ENCODE measurements at regions not wholly inside any gene's neighbourhood (a gene's known extent, or its start where the extent isn't known, plus 50 kb on each side); places are given as distances from the start of the nearest gene placed in this dataset.

DNA sequence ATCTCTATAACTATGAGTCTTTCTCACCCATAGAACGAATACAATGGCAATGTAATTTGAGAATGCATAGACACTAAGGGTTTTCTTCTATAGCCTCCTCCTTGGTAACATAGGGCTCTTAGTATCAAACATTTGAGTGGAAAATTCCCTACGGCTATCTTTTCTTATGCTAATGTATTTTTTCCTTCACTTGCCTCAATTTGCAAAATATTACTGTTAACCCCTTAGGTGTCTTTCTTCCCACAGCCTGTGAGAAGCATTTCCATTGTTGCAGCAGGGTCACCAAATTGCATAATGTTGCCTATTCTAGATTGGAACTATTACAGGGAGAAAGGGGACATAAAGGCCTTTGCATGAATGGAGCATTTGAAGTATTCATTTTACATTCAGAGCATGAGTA is 140.5 kb upstream of the RAPGEF2 start:
- TF ChIP-seq, protein P1, sequence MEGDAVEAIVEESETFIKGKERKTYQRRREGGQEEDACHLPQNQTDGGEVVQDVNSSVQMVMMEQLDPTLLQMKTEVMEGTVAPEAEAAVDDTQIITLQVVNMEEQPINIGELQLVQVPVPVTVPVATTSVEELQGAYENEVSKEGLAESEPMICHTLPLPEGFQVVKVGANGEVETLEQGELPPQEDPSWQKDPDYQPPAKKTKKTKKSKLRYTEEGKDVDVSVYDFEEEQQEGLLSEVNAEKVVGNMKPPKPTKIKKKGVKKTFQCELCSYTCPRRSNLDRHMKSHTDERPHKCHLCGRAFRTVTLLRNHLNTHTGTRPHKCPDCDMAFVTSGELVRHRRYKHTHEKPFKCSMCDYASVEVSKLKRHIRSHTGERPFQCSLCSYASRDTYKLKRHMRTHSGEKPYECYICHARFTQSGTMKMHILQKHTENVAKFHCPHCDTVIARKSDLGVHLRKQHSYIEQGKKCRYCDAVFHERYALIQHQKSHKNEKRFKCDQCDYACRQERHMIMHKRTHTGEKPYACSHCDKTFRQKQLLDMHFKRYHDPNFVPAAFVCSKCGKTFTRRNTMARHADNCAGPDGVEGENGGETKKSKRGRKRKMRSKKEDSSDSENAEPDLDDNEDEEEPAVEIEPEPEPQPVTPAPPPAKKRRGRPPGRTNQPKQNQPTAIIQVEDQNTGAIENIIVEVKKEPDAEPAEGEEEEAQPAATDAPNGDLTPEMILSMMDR (IDR thresholded peaks at IDR 0.05): no peak
- no peak for TF ChIP-seq EZH2 (IDR thresholded peaks at IDR 0.05; ENCODE audit: borderline replicate concordance, insufficient read depth, low read depth, low read length, poor library complexity, severe bottlenecking)

All from B cell (primary cell).